A204.1 (cell line): ENCODE measurements at regions not wholly inside any gene's neighbourhood (a gene's known extent, or its start where the extent isn't known, plus 50 kb on each side); places are given as distances from the start of the nearest gene placed in this dataset.
A peak's percentile ranks its signal among the peaks of the same experiment; 100 is the strongest.
"Not testable (repeated sequence)": the region's sequence is repeated elsewhere in the genome, so short reads cannot be mapped to it uniquely, and the experiment has no call there.

ENCODE experiments used
- FAIRE-seq: peaks from 2 replicates; lab custom pipeline; 2012; peaks lifted over from hg19 to GRCh38; lab: Jason Lieb, UNC

GRCh38 chr1:48082271-48082962 is 85.2 kb upstream of the TRABD2B start:
- FAIRE-seq: no peak

GRCh38 chr1:48080331-48081255 is 83.4 kb upstream of the TRABD2B start:
- FAIRE-seq: no peak

GRCh38 chr1:48079096-48079495 is 81.9 kb upstream of the TRABD2B start:
- FAIRE-seq: no peak

GRCh38 chr1:48077795-48078222 is 80.6 kb upstream of the TRABD2B start:
- FAIRE-seq: no peak

GRCh38 chr1:48076017-48076416 is 78.8 kb upstream of the TRABD2B start:
- no peak for FAIRE-seq

GRCh38 chr1:48073798-48074530 is 76.8 kb upstream of the TRABD2B start:
- no peak for FAIRE-seq

- FAIRE-seq: no peak
These were observed 74.3 kb upstream of the TRABD2B start for GRCh38 chr1:48071513-48071912.

- no peak for FAIRE-seq
These were observed 73.2 kb upstream of the TRABD2B start for GRCh38 chr1:48070396-48070750.

GRCh38 chr1:48069662-48070395 is 72.6 kb upstream of the TRABD2B start:
- FAIRE-seq: no peak

- no peak for FAIRE-seq
These were observed 71.0 kb upstream of the TRABD2B start for GRCh38 chr1:48068206-48068605.

- no peak for FAIRE-seq
These were observed 69.8 kb upstream of the TRABD2B start for GRCh38 chr1:48066936-48067335.

- FAIRE-seq: not testable (repeated sequence)
These were observed 67.5 kb upstream of the TRABD2B start for GRCh38 chr1:48064693-48065092.

- no peak for FAIRE-seq
These were observed 65.2 kb upstream of the TRABD2B start for GRCh38 chr1:48062353-48062752.

- FAIRE-seq: peak; percentile 87
These were observed 64.3 kb upstream of the TRABD2B start for GRCh38 chr1:48061162-48062136.

- no peak for FAIRE-seq
These were observed 62.1 kb upstream of the TRABD2B start for GRCh38 chr1:48059289-48059688.

- FAIRE-seq: no peak
These were observed 61.2 kb upstream of the TRABD2B start for GRCh38 chr1:48058135-48059025.

GRCh38 chr1:48057249-48057648 is 60.1 kb upstream of the TRABD2B start:
- FAIRE-seq: no peak

- FAIRE-seq: no peak
These were observed 58.9 kb upstream of the TRABD2B start for GRCh38 chr1:48055876-48056764.

- no peak for FAIRE-seq
These were observed 57.0 kb upstream of the TRABD2B start for GRCh38 chr1:48054232-48054631.
